K562 (cell line): ENCODE measurements at regions not wholly inside any gene's neighbourhood (a gene's known extent, or its start where the extent isn't known, plus 50 kb on each side); places are given as distances from the start of the nearest gene placed in this dataset.

Source experiments
- ATAC-seq: fragments of 200-7000 bp; cut with Tn5 transposase; 3 replicates; pipeline ENCODE4 v1.9.1; 2020; ENCODE audit warnings: moderate library complexity
- BruUV-seq: library from RNA; stranded (reverse); fragments of 400-500 nt; replicated peaks from 2 replicates; lab custom pipeline; 2021; lab: Mats Ljungman, UMichigan
- CTCF ChIA-PET: fragments of 300-600 bp; formaldehyde crosslinking; extraction: SDS; loops from one replicate; lab custom pipeline; 2021; ENCODE audit warnings: low intra/inter-chr PET ratio; lab: Yijun Ruan, JAX
- POLR2A ChIA-PET: fragments of 300-600, 350-650 bp; sonication (Branson Sonifier 250); formaldehyde crosslinking; extraction: SDS; loops from one replicate; lab custom pipeline; 2021; ENCODE audit warnings: antibody characterized with exemption, inconsistent platforms; lab: Yijun Ruan, JAX
- DNase-seq, 4 experiments: peaks; one replicate each; pipeline versions ENCODE4 v3.0.0 to v3.0.0-alpha.2; 2011 to 2018; ENCODE audit warnings: low spot score in 3 of 4, mixed read lengths in 3 of 4; ENCODE audit errors: extremely low read depth in 1 of 4
- FAIRE-seq: peaks from 2 replicates; lab custom pipeline; 2011; peaks lifted over from hg19 to GRCh38; lab: Jason Lieb, UNC
- H2AFZ ChIP-seq: 2 replicates; pipeline ENCODE4 v1.6.0; 2011; ENCODE audit warnings: low read depth, low read length, control low read depth, inconsistent platforms
- H3K27ac ChIP-seq: fragments of 200-600 bp; 3 replicates; pipeline ENCODE4 v1.8.0; 2011; ENCODE audit warnings: low read depth, mild to moderate bottlenecking, control low read depth, inconsistent platforms, low read length, moderate library complexity, mixed read lengths; ENCODE audit errors: extremely low read depth
- H3K27me3 ChIP-seq, 2 experiments: fragments of 300-600 bp in 1 of 2; 2 replicates in 1 of 2; 3 replicates in 1 of 2; pipeline versions ENCODE4 v1.6.0 to v1.8.0; 2011; ENCODE audit warnings: inconsistent platforms in 2 of 2, low read length in 2 of 2, mild to moderate bottlenecking in 1 of 2, mixed read lengths in 1 of 2, moderate library complexity in 1 of 2; ENCODE audit not compliant: control insufficient read depth in 2 of 2, insufficient read depth in 2 of 2
- H3K36me3 ChIP-seq: fragments of 300-600 bp; 3 replicates; pipeline ENCODE4 v1.8.0; 2011; ENCODE audit warnings: mild to moderate bottlenecking, low read length, inconsistent platforms; ENCODE audit not compliant: control insufficient read depth, insufficient read depth
- H3K4me1 ChIP-seq, 2 experiments: fragments of 200-600 bp in 1 of 2; replicated peaks in 1 of 2; 2 replicates in 1 of 2; 3 replicates in 1 of 2; pipeline versions ENCODE4 v1.5.1 to v1.8.0; 2011; ENCODE audit warnings: inconsistent platforms in 2 of 2, low read length in 2 of 2, mild to moderate bottlenecking in 1 of 2, mixed read lengths in 1 of 2, moderate library complexity in 1 of 2; ENCODE audit not compliant: control insufficient read depth in 2 of 2, insufficient read depth in 2 of 2
- H3K4me2 ChIP-seq: 2 replicates; pipeline ENCODE4 v1.6.1; 2011; ENCODE audit warnings: low read length, control low read depth, inconsistent platforms, mixed read lengths; ENCODE audit not compliant: insufficient read depth
- H3K4me3 ChIP-seq: fragments of 200-600 bp; sonication (generic), shearing (Covaris generic); 2 replicates; pipeline ENCODE4 v1.5.1; 2016; ENCODE audit warnings: control low read depth, inconsistent platforms
- H3K79me2 ChIP-seq: fragments of 200-600 bp; 3 replicates; pipeline ENCODE4 v1.8.0; 2011; ENCODE audit warnings: low read length, inconsistent platforms; ENCODE audit not compliant: control insufficient read depth, insufficient read depth
- H3K9ac ChIP-seq, 2 experiments: 2 replicates each; pipeline versions ENCODE4 v1.6.0 to v1.6.1; 2011; ENCODE audit warnings: low read depth in 2 of 2, low read length in 2 of 2, control low read depth in 1 of 2, inconsistent platforms in 1 of 2, mild to moderate bottlenecking in 1 of 2, mixed read lengths in 1 of 2; ENCODE audit not compliant: insufficient read depth in 1 of 2
- H3K9me1 ChIP-seq: one replicate; pipeline ENCODE4 v1.6.0; 2011; ENCODE audit warnings: inconsistent platforms, mild to moderate bottlenecking, low read length, moderate library complexity; ENCODE audit not compliant: control insufficient read depth, insufficient read depth
- H3K9me3 ChIP-seq: replicated peaks from 2 replicates; pipeline ENCODE4 v1.5.1; 2011; ENCODE audit warnings: low read depth, low read length, inconsistent platforms; ENCODE audit not compliant: control insufficient read depth, insufficient read depth
- H4K20me1 ChIP-seq: replicated peaks from 2 replicates; pipeline ENCODE4 v1.6.1; 2011; ENCODE audit warnings: low read length, inconsistent platforms, mixed read lengths; ENCODE audit not compliant: control insufficient read depth, insufficient read depth
- DNMT1 ChIP-seq: fragments of 450-650 bp; IDR thresholded peaks from 2 replicates; pipeline ENCODE4 v1.6.1; 2016; ENCODE audit warnings: antibody characterized with exemption, mild to moderate bottlenecking
- FOXJ3 ChIP-seq: sonication (generic); formaldehyde crosslinking; IDR thresholded peaks from 2 replicates; pipeline ENCODE4 v1.4.0; 2020; ENCODE audit warnings: mild to moderate bottlenecking, missing genetic modification reagents
- GATA2 ChIP-seq: sonication (generic); formaldehyde crosslinking; IDR thresholded peaks from 2 replicates; pipeline ENCODE4 v1.4.0; 2020; ENCODE audit warnings: mild to moderate bottlenecking, missing genetic modification reagents
- ILK ChIP-seq: fragments of 450-650 bp; IDR thresholded peaks from 2 replicates; pipeline ENCODE4 v1.6.1; 2016; ENCODE audit warnings: missing genetic modification characterization, low read depth, mild to moderate bottlenecking, missing compliant biosample characterization, moderate library complexity, borderline replicate concordance
- KAT2B ChIP-seq: IDR thresholded peaks from one replicate; pipeline ENCODE4 v1.6.1; 2012; ENCODE audit warnings: low read depth, mild to moderate bottlenecking, control low read depth, inconsistent platforms, low read length, moderate library complexity
- KLF10 ChIP-seq: fragments of 250-450 bp; sonication (Bioruptor Pico); IDR thresholded peaks from 2 replicates; pipeline ENCODE4 v1.6.1; 2021; ENCODE audit warnings: matching md5 sums
- ZFPM2 ChIP-seq: fragments of 250-450 bp; sonication (Bioruptor Pico); IDR thresholded peaks from 2 replicates; pipeline ENCODE4 v1.5.1; 2022; ENCODE audit warnings: mild to moderate bottlenecking
- ZNF146 ChIP-seq: IDR thresholded peaks from one replicate; pipeline ENCODE4 v1.6.1; 2018; ENCODE audit warnings: missing compliant biosample characterization; ENCODE audit not compliant: unreplicated experiment
- WGBS: fragments of 100-300 bp; shearing (Covaris generic); methylation state at CpG from one replicate; pipeline ENCODE4 v1.1.6; 2016; ENCODE audit warnings: low coverage, mixed read lengths; ENCODE audit not compliant: insufficient coverage; ENCODE audit errors: missing lambda C conversion rate; 5-methylcytosine and 5-hydroxymethylcytosine counted together
- in situ Hi-C: fragments of 300-500 bp; cut with MboI; formaldehyde crosslinking; loops from 4 replicates; pipeline ENCODE4 v1.15.0; 2018; ENCODE audit warnings: inconsistent platforms, mixed read lengths
- intact Hi-C: fragments of 100-400 bp; cut with micrococcal nuclease; formaldehyde crosslinking; loops from 2 replicates; pipeline ENCODE4 v1.14.2; 2022

- Histone ChIP-seq H3K9me3 (no peaks in the 10 kb centered on the region), H4K20me1 (no peaks in the 10 kb centered on the region), H3K27me3 (no peaks in the 10 kb centered on the region), H3K79me2 (no peaks in the 10 kb centered on the region), H3K27ac (no peak overlapping the region), H2AFZ (no peak overlapping the region), H3K4me2 (no peak overlapping the region), H3K4me3 (no peak overlapping the region), H3K36me3 (no peaks in the 10 kb centered on the region), H3K4me1 (no peaks in the 10 kb centered on the region), H3K9me1 (no peaks in the 10 kb centered on the region), H3K9ac (no peak overlapping the region)
- DNase-seq = no peak
- in situ Hi-C loops (no loop called here), intact Hi-C loops (no loop called here)
- POLR2A ChIA-PET = no interaction called here
- BruUV-seq = no TSS peak
- ATAC-seq = no peak
- CTCF ChIA-PET = no interaction called here
- FAIRE-seq = no peak
- TF ChIP-seq ZNF146 (CRISPR knock-in tag) (no peak), KLF10 (no peak), FOXJ3 (no peak), KAT2B (no peak)
These were observed 242.1 kb upstream of the OSR1 start for GRCh38 chr2:19600506-19600905.

DNA sequence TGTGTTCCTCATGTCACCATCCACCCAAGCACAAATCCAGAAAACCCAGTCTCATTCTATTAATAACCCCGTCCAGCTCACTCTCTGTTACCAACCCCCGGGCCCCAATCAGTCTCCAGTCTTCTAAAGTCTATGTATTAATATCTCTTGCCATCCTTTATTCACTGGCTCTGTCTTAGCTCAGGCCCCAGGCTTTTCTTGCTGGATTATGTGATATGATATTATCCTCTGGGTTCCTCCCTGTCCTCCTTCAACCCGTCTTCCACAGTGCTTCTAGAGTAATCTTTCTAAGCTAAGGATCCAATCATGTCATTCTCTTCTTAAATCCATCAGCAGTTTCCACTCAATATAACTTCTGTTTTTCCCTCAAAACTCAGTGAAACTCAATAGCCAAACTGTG is 240.5 kb upstream of the OSR1 start:
- H3K36me3 ChIP-seq = no peaks in the 10 kb centered on the region
- ATAC-seq = no peak
- H3K4me3 ChIP-seq = no peak overlapping the region
- no peaks in the 10 kb centered on the region for H3K4me1 ChIP-seq
- no peak overlapping the region for H3K9ac ChIP-seq
- ChIA-PET CTCF (no interaction called here), POLR2A (interaction anchor here (0.6 kb wide), 1 partner anchor 13 kb away, joined by 4 read pairs; no protein-coding TSS in a partner anchor)
- TF ChIP-seq DNMT1 (no peak), GATA2 (CRISPR knock-in tag) (no peak), ILK (no peak), ZFPM2 (CRISPR knock-in tag) (no peak)
- 0% methylated on average over 3 of the region's 3 CpGs for WGBS
- intact Hi-C loops = no loop called here
- no peak overlapping the region for H3K27ac ChIP-seq
- in situ Hi-C loops = no loop called here
- H2AFZ ChIP-seq = no peak overlapping the region
- no TSS peak for BruUV-seq
- no peaks in the 10 kb centered on the region for H3K9me1 ChIP-seq
- no peak for DNase-seq
- H3K4me2 ChIP-seq = no peak overlapping the region
- H3K9me3 ChIP-seq = no peaks in the 10 kb centered on the region
- no peaks in the 10 kb centered on the region for H4K20me1 ChIP-seq
- no peak for FAIRE-seq
- no peaks in the 10 kb centered on the region for H3K27me3 ChIP-seq
- H3K79me2 ChIP-seq = no peaks in the 10 kb centered on the region
